NB4 (cell line): ENCODE measurements at regions not wholly inside any gene's neighbourhood (a gene's known extent, or its start where the extent isn't known, plus 50 kb on each side); places are given as distances from the start of the nearest gene placed in this dataset.

Experiments
- POLR2A ChIP-seq: IDR thresholded peaks from 2 replicates; pipeline ENCODE4 v1.6.1; 2011; ENCODE audit warnings: mild to moderate bottlenecking; ENCODE audit not compliant: insufficient read length; ENCODE audit errors: extremely low read depth
- TF ChIP-seq, protein P1 (sequence below): IDR thresholded peaks from one replicate; pipeline ENCODE4 v1.5.1; 2012; ENCODE audit warnings: low read depth, low read length
- TF ChIP-seq, protein P2 (sequence below): IDR thresholded peaks from 2 replicates; pipeline ENCODE4 v1.6.1; 2011; ENCODE audit warnings: low read depth, low read length

DNA sequence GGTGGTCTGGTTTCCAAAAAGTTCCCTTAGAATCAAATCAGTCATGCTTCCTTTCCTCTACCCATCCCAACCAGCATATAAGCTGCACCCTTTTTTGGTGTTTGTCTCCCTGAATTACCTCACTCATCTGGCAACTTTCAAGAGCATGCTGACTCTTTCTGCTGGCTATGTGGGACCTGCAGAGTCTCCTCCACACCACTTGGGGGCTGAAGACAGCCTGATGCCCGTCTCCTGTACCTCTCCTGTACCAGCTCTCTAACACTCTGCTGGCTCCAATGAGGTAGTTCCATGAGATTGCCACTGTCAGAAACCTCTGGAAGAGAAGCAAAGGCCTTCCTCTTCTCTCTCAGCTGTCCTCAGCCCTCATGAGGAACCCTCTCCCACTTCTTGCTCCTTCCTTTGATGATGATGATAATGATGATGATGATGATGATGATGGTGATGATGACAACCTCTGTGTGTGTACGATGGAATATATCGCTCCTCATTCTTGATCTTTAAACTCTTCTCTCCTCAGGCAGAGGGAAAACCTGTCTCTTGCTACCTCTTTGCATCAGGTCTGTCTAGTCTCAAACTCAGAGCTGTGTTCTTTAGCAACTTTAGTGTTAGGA, 257.5 kb downstream of the ZNF621 start:
- TF ChIP-seq, protein P1, sequence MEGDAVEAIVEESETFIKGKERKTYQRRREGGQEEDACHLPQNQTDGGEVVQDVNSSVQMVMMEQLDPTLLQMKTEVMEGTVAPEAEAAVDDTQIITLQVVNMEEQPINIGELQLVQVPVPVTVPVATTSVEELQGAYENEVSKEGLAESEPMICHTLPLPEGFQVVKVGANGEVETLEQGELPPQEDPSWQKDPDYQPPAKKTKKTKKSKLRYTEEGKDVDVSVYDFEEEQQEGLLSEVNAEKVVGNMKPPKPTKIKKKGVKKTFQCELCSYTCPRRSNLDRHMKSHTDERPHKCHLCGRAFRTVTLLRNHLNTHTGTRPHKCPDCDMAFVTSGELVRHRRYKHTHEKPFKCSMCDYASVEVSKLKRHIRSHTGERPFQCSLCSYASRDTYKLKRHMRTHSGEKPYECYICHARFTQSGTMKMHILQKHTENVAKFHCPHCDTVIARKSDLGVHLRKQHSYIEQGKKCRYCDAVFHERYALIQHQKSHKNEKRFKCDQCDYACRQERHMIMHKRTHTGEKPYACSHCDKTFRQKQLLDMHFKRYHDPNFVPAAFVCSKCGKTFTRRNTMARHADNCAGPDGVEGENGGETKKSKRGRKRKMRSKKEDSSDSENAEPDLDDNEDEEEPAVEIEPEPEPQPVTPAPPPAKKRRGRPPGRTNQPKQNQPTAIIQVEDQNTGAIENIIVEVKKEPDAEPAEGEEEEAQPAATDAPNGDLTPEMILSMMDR: peak; percentile 30
- TF ChIP-seq, protein P2, sequence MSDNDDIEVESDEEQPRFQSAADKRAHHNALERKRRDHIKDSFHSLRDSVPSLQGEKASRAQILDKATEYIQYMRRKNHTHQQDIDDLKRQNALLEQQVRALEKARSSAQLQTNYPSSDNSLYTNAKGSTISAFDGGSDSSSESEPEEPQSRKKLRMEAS: no peak
- TF ChIP-seq POLR2A: no peak
